Erythroblast (primary cell): ENCODE measurements at regions not wholly inside any gene's neighbourhood (a gene's known extent, or its start where the extent isn't known, plus 50 kb on each side); places are given as distances from the start of the nearest gene placed in this dataset.

Source experiments
- GATA1 ChIP-seq: IDR thresholded peaks from 2 replicates; pipeline ENCODE4 v1.6.1; 2011; ENCODE audit warnings: low read depth, mild to moderate bottlenecking, control low read depth, low read length, moderate library complexity
- POLR2A ChIP-seq: IDR thresholded peaks from 2 replicates; pipeline ENCODE4 v1.6.1; 2011; ENCODE audit warnings: mild to moderate bottlenecking, low read length

DNA sequence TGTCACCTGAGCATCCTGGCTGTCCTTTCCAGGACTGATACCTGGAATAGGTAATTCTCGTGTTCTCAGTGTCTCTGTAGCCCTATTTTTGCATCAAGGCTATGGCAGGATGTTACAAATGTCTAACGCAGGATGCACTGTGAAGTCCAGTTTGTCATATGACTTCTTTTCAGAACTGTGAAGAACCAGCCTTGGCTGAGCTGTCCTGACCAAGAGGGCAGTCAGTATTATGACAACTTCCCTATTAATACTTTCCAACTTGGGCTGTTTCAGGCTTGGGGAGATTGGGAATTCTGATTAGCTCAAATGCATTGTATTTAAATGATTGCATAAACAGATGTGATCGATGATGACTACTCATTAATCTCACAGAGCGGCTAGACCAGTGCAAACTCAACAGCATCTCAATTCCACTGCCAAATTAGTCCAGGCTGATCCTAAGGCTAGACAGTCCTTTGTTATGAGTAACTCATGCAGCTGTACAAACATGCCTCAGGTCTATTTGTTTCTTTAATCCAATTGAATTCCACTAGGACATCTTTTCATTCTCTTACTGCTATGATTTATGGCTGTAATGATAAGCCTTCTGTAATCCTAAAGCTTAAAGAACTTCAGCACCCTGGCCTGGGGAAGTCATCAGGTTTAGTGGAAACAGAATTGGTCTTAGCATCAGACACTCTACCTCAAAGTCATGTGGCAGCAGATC, 331.6 kb downstream of the KCNS3 start:
- TF ChIP-seq POLR2A: no peak
- no peak for TF ChIP-seq GATA1
